ENCODE measurements at regions not wholly inside any gene's neighbourhood (a gene's known extent, or its start where the extent isn't known, plus 50 kb on each side); places are given as distances from the start of the nearest gene placed in this dataset.

DNA sequence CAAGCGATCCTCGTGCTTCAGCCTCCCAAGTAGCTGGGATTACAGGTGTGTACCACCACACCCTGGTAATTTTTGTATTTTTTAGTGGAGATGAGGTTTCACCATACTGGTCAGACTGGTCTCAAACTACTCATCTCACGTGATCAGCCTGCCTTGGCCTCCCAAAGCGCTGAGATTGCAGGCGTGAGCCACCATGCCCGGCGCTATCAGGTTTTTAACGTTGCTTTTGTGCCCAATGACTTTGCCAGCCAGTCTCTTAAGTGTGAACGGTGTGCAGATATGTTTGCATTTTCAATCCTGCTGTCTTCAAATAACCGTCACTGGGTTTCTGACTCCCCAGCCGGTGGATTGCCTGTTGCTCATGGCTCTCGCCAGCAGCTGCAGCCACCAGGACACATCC is 201.8 kb upstream of the PPP2R2D start:
- Mint-ChIP-seq H3K27me3 (peaks cover 3% of the 10 kb centered on the region), H3K36me3 (ENCODE audit: low read depth) (no peaks in the 10 kb centered on the region)

DNA sequence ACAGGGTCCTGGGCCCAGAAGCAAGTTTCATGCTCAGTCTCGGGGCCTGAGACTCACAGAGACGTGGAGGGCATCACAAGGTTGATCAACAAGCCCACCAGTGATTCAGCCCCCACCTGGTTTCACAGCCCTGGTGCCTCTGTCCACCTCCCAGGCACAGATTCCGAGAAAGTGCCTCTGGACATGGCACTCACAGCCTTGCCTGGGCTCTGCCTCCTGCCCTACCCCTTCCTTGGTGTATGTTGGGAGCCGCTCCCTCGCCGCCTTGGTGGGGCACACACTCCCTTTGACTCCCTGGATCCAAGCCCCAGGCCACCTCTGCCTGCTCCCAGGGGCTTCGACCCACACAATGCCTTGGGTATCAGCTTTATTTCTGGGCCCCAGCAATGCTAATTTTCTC is 200.8 kb upstream of the PPP2R2D start:
- no peak overlapping the region for H3K27ac Mint-ChIP-seq
- no peaks in the 10 kb centered on the region for H3K9me3 Mint-ChIP-seq
- no peak overlapping the region for H3K4me3 Mint-ChIP-seq
- H3K4me1 Mint-ChIP-seq (ENCODE audit: low read depth), result no peaks in the 10 kb centered on the region
- H3K36me3 Mint-ChIP-seq (ENCODE audit: low read depth), result no peaks in the 10 kb centered on the region
- peaks cover 3% of the 10 kb centered on the region for H3K27me3 Mint-ChIP-seq

More for the DNA sequence above, 201.8 kb upstream of the PPP2R2D start:
- Mint-ChIP-seq H3K9me3 (no peaks in the 10 kb centered on the region), H3K4me1 (ENCODE audit: low read depth) (no peaks in the 10 kb centered on the region), H3K4me3 (no peak overlapping the region), H3K27ac (no peak overlapping the region)

DNA sequence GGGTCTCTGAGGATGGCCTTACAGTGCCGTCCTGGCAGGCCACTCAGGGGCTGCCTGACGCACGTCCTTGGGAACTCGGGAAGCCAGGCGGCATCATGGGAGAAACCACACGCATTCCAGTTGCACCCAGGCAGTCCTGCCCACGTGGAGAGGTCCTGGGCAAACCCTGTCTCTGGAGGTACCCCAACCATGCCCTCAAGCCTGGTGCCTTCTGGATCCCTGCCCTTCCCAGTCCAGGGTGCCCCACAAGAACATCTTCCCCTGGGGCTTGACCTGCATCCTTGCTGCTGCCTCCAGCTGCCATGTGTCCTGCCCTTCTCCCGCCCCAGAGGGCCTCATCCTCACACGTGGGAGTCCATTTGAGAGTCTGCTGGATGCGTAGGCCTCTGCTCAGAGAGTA is 200.3 kb upstream of the PPP2R2D start:
- H3K9me3 Mint-ChIP-seq, result no peaks in the 10 kb centered on the region
- peaks cover 3% of the 10 kb centered on the region for H3K27me3 Mint-ChIP-seq
- no peaks in the 10 kb centered on the region for H3K4me1 Mint-ChIP-seq (ENCODE audit: low read depth)
- no peaks in the 10 kb centered on the region for H3K36me3 Mint-ChIP-seq (ENCODE audit: low read depth)
- no peak overlapping the region for H3K27ac Mint-ChIP-seq
- H3K4me3 Mint-ChIP-seq, result no peak overlapping the region

DNA sequence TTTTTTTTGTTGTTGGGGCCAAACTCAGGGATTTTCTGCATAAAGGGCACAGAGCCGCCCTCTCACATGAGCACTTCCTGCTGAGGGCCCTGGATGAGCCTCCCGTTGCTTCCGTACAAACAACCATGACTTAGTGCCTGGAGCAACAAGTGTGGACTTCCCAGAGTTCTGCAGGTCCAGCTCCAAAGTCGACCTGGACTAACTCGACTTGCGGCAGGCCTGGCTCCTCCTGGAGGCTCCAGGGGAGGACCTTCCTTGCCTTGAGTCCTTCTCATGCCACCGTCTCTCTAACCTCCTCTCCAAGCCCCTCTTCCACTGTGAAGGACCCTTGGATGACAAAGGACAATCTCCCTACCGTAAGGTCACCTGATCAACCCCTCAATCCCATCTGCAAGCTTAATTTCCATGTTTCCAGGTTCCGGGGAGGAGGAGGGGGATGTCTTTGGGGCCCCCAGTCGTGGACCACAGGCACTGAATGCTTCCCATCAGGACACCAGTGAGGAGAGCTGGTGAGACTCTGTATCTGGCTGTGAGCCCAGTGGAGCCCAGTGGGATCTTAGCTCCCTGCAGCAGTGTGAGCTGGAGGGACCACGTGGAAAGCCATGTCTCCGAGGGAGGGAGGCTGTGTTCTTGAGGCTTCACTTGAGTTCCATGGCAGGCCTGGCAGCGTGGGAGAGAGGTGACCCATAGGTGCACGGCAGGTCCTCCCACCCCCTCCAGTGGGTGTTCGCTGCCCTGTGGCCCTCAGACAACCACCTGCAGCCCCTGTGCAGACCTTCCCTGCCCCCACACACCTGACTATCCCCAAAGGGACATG is 199.5 kb upstream of the PPP2R2D start:
- H3K27me3 Mint-ChIP-seq, result peaks cover 3% of the 10 kb centered on the region
- H3K4me1 Mint-ChIP-seq (ENCODE audit: low read depth), result no peaks in the 10 kb centered on the region
- H3K9me3 Mint-ChIP-seq, result no peaks in the 10 kb centered on the region
- no peak overlapping the region for H3K27ac Mint-ChIP-seq
- no peaks in the 10 kb centered on the region for H3K36me3 Mint-ChIP-seq (ENCODE audit: low read depth)
- H3K4me3 Mint-ChIP-seq, result no peak overlapping the region

DNA sequence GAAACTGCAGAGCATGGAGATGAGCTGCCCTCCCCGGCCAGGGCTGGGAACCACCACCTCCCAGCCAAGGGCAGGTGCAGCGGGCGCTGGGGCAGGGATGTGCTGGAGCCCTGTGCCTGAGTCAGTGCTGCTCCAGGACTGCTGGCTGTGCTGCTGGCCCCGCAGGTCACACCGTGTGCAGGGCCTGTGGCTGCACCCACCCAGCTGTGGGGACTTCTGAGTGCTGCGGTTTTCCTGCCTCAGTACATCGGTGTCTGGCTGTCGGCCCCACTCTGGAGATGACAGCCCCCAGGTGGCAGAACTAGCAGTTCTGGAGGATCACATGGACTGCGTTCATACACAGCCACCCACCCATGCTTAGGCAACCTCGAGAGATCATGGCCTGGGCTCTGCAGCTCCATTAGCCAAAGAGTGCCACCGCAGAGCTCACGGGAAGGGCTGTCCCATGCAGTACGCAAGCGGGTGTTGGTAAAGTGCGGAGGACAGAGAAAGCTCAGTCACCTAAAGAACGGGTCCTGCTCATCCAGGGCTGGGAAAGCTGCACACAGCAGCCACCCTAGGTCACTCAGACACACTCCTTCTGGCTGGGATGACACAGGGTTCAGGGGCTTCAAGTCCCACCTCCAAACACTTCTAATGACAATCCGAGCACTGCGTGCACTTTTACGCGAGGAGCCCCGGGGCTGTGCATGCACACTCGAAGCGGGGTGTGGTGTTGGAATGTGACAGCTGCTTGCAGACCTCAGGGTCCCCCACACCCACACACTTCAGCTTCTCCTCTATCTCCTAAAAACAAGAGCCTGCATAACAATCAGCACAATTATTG is 198.1 kb upstream of the PPP2R2D start:
- Mint-ChIP-seq H3K4me1 (ENCODE audit: low read depth) (no peaks in the 10 kb centered on the region), H3K27me3 (peaks cover 3% of the 10 kb centered on the region), H3K36me3 (ENCODE audit: low read depth) (no peaks in the 10 kb centered on the region), H3K27ac (no peak overlapping the region), H3K9me3 (peaks cover 5% of the 10 kb centered on the region), H3K4me3 (no peak overlapping the region)

DNA sequence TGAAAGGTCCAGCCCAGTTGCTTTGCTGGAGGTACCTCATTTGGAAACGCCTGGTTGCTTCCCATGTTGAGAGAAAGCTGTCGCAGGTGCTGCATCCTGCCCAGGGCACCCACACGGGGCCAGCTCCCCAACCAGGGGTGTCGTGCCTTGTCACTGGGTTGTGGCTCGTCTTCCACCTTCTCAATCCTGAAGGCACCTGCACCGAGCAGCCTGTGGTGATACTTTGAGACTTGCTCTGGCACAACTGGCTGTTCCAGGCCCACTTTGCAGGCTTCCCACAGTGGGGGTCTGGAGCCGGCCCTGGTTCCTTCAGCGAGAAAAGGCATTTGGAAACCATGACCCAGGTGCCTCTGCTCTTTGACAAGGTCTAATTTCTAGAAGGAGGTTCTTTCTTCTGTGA is 197.3 kb upstream of the PPP2R2D start:
- H3K4me3 Mint-ChIP-seq, result no peak overlapping the region
- no peaks in the 10 kb centered on the region for H3K4me1 Mint-ChIP-seq (ENCODE audit: low read depth)
- no peak overlapping the region for H3K27ac Mint-ChIP-seq
- no peaks in the 10 kb centered on the region for H3K36me3 Mint-ChIP-seq (ENCODE audit: low read depth)
- peaks cover 3% of the 10 kb centered on the region for H3K27me3 Mint-ChIP-seq
- peaks cover 5% of the 10 kb centered on the region for H3K9me3 Mint-ChIP-seq

DNA sequence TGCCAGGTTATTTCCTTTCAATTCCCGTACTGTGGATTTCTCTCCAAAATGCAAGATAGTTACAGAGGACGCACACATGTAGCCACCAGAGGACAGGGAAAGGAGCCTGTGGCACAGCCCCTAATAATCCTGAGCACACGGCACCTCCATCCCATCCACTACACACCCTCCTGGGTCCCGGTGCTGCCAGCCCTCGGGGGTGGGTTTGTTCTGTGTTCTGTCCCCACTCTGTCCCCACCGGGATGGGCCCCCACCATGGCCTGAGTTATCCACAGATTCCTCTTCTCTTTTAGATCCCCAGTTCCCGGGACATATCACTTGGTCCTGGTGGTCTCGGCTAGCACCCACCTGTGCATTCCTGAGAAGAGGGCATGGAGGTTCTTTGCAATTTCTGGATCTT is 196.9 kb upstream of the PPP2R2D start:
- H3K36me3 Mint-ChIP-seq (ENCODE audit: low read depth), result no peaks in the 10 kb centered on the region
- peaks cover 5% of the 10 kb centered on the region for H3K9me3 Mint-ChIP-seq
- H3K4me3 Mint-ChIP-seq, result no peak overlapping the region
- H3K4me1 Mint-ChIP-seq (ENCODE audit: low read depth), result no peaks in the 10 kb centered on the region
- H3K27me3 Mint-ChIP-seq, result peaks cover 3% of the 10 kb centered on the region
- no peak overlapping the region for H3K27ac Mint-ChIP-seq

DNA sequence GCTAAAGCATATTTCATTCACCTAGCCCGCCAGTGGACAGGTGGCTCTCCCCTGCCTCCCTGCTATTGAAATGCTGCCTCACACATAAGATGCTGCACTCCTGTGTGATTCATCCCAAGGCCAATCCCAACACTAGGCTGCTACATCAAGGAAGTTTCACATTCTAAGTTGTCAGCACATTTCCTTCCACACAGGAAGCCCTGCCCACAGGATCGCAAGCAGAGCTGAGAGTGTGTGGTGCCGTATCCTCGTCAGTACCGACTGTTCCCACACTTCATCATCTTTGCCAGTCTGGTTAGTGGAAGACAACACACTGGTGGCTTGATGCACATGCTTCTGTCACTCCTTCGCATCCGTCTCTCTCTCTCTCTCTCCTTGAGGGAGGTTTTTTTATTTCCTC is 194.3 kb upstream of the PPP2R2D start:
- Mint-ChIP-seq H3K4me3 (no peak overlapping the region), H3K9me3 (peaks cover 5% of the 10 kb centered on the region), H3K36me3 (ENCODE audit: low read depth) (no peaks in the 10 kb centered on the region), H3K4me1 (ENCODE audit: low read depth) (no peaks in the 10 kb centered on the region), H3K27me3 (peaks cover 7% of the 10 kb centered on the region), H3K27ac (no peak overlapping the region)

DNA sequence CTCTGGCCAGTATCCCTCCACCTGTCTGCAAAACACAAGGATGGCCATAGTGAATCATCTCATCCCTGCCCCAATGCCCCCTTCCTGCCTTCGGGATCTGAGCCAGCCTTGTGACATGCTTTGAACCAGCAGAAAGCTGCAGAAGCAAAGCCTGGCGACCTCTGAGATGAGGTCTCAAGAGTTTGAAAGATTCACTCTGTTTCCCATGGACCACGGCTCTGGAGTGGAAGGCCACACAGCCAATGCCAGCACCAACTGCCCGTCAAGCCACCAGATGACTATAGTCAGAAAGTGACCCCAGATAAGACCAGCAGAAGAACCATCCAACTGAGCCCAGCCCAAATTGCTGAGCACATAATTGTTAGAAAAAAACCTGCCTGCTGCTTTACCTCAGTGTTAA is 193.9 kb upstream of the PPP2R2D start:
- H3K36me3 Mint-ChIP-seq (ENCODE audit: low read depth), result no peaks in the 10 kb centered on the region
- H3K9me3 Mint-ChIP-seq, result peaks cover 5% of the 10 kb centered on the region
- no peaks in the 10 kb centered on the region for H3K4me1 Mint-ChIP-seq (ENCODE audit: low read depth)
- H3K4me3 Mint-ChIP-seq, result no peak overlapping the region
- no peak overlapping the region for H3K27ac Mint-ChIP-seq
- peaks cover 7% of the 10 kb centered on the region for H3K27me3 Mint-ChIP-seq

DNA sequence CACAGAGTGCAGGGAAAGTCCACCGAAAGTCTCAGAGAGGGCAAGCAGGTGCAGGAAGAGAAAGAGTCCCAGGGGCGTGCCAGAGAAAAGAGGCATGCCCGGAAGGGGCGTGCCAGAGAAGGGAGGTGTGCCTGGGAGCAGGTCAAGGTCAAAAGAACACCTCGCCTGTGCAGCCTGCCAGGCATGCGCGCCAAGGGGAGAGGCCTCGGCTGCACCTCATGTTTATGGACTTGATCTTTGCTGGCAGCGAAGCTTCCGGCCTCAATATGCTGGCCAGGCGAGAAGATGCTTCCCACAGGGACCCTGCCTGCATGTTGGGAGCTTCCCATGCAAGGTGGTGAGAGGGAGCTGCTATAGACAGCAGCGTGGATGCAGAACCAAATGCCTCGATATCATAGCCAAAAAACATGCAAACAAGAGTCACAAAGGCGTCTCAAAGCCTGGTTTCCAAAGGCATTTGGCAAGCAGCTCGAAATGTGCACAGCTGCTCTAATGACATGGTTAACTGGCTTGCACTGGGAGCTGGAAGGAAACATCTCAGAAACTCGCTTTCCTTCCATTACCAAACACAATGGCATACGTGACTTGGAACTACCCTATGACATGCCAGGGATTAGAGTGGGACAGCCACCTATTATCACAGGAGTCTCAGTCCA is 192.5 kb upstream of the PPP2R2D start:
- peaks cover 4% of the 10 kb centered on the region for H3K27me3 Mint-ChIP-seq
- H3K36me3 Mint-ChIP-seq (ENCODE audit: low read depth), result no peaks in the 10 kb centered on the region
- peaks cover 5% of the 10 kb centered on the region for H3K9me3 Mint-ChIP-seq
- H3K4me3 Mint-ChIP-seq, result no peak overlapping the region
- H3K27ac Mint-ChIP-seq, result no peak overlapping the region
- H3K4me1 Mint-ChIP-seq (ENCODE audit: low read depth), result no peaks in the 10 kb centered on the region

DNA sequence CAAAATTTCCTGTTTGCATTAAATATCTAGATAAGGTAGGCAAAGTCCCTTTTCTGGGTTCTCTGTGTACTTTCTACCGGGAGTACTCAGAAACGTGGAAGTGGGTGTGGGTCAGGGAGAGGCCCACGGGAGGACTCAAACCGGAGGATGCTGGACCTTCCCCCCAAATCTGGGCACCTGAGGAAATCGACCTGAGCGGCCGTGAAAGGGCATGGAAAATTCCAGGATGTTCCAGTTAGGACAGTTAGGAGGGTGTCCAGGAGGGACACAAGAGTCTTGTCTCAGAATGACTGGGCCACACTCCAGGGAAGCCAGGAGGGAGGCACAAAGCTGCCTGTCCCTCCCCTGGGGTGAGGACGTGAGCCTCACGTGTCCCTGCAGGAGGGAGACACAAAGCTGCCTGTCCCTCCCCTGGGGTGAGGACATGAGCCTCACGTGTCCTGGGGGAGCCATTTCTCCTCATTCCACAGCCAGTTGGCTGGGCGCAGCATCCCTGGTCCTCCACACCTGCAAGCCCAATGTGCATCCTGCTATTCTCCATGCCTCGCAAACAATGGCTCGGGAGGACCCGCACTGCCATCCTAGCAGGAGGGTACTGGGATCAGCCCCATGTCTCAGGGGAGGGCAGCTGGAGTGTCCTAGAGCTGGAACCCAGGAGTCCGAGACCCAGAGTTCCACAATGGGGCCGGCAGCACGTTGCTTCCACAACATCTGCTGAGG is 190.5 kb upstream of the PPP2R2D start:
- H3K9me3 Mint-ChIP-seq, result peaks cover 5% of the 10 kb centered on the region
- H3K4me1 Mint-ChIP-seq (ENCODE audit: low read depth), result no peaks in the 10 kb centered on the region
- no peaks in the 10 kb centered on the region for H3K36me3 Mint-ChIP-seq (ENCODE audit: low read depth)
- H3K4me3 Mint-ChIP-seq, result no peak overlapping the region
- H3K27ac Mint-ChIP-seq, result no peak overlapping the region
- peaks cover 15% of the 10 kb centered on the region for H3K27me3 Mint-ChIP-seq

DNA sequence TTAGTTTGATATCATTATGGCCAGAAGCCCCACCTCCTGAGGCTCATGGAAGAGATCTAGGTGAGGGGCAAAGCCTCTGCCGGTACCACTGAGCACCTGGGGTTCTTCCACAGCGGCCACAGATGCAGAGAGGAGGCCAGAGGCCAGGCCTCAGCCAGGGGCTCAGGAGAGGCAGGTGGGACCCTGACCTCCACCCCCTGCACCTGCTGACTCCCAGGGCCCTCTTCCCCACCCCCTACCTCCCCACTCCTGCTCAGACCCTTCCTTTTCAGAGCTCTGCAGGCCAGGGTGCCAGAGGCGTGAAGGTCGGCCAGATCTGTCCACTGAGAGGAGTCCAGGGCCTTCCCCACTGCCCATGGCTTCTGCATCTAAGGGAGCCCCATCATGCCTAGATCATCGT is 178.7 kb upstream of the PPP2R2D start:
- no peak overlapping the region for H3K4me3 Mint-ChIP-seq
- H3K9me3 Mint-ChIP-seq, result peaks cover 4% of the 10 kb centered on the region
- no peaks in the 10 kb centered on the region for H3K36me3 Mint-ChIP-seq (ENCODE audit: low read depth)
- H3K4me1 Mint-ChIP-seq (ENCODE audit: low read depth), result no peaks in the 10 kb centered on the region
- H3K27ac Mint-ChIP-seq, result no peak overlapping the region
- H3K27me3 Mint-ChIP-seq, result peaks cover 6% of the 10 kb centered on the region

DNA sequence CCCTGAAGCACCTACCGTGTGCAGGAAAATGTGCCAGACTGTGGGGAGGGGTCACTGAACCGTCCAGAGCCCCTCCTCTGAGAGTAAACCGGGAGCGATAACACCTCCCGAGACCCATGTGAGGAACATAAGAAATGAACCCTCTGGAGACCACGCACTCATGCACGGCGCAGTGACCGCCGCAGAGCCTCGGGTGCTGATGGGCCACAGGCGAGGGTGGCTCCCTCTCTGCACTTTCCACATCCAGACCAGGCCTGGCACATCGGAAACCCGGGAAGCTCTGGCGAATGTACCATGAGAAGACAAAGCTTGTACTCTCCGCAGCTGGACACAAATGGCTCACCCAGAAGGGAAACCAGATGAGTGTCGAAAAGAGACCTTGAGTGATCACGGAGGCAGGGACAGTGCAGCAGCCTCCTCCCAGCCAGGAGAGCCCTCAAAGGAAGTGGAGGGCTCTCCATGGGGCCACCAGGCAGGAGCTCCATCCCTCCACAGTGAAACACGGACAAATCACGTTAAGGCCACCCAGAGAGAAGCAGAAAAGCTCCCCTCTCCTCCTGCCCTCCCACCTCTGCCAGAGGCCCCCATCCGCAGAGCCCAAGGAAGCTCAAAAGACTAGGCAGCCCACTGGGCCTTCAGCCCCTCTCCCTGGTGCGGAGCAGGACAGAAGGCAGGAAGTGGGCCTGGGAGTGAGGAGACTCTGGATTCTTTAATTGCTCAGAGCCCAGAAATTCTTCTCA is 178.1 kb upstream of the PPP2R2D start:
- no peaks in the 10 kb centered on the region for H3K36me3 Mint-ChIP-seq (ENCODE audit: low read depth)
- H3K27me3 Mint-ChIP-seq, result peaks cover 6% of the 10 kb centered on the region
- H3K4me3 Mint-ChIP-seq, result no peak overlapping the region
- peaks cover 4% of the 10 kb centered on the region for H3K9me3 Mint-ChIP-seq
- H3K4me1 Mint-ChIP-seq (ENCODE audit: low read depth), result no peaks in the 10 kb centered on the region
- H3K27ac Mint-ChIP-seq, result no peak overlapping the region
